Neural cell (in vitro differentiated cells): ENCODE measurements at regions not wholly inside any gene's neighbourhood (a gene's known extent, or its start where the extent isn't known, plus 50 kb on each side); places are given as distances from the start of the nearest gene placed in this dataset.

ENCODE experiments used
- H2AFZ ChIP-seq: fragments of 200-600, 300-800 bp; sonication (generic), shearing (Covaris generic); 2 replicates; pipeline ENCODE4 v1.6.0; 2014; ENCODE audit warnings: low read depth, mild to moderate bottlenecking, antibody characterized with exemption, low read length, moderate library complexity
- H3F3A ChIP-seq: fragments of 200-600 bp; shearing (Covaris generic); 2 replicates; pipeline ENCODE4 v1.6.1; 2016; ENCODE audit warnings: mild to moderate bottlenecking, moderate library complexity, mixed read lengths, antibody characterized with exemption, low read length; ENCODE audit not compliant: insufficient read depth, poor library complexity, severe bottlenecking
- H3K27ac ChIP-seq: fragments of 200-600, 300-800 bp; sonication (generic), shearing (Covaris generic); 2 replicates; pipeline ENCODE4 v1.5.1; 2014; ENCODE audit warnings: mild to moderate bottlenecking, low read length, moderate library complexity
- H3K27me3 ChIP-seq: fragments of 300-800, 200-600 bp; sonication (generic), shearing (Covaris generic); 2 replicates; pipeline ENCODE4 v1.6.0; 2014; ENCODE audit warnings: mild to moderate bottlenecking, low read depth, low read length, moderate library complexity; ENCODE audit not compliant: insufficient read depth
- H3K36me3 ChIP-seq: fragments of 300-800, 200-600 bp; sonication (generic), shearing (Covaris generic); 2 replicates; pipeline ENCODE4 v1.5.1; 2014; ENCODE audit warnings: mild to moderate bottlenecking, antibody characterized with exemption, low read length, moderate library complexity; ENCODE audit not compliant: insufficient read depth
- H3K4me2 ChIP-seq: fragments of 300-800, 200-600 bp; sonication (generic), shearing (Covaris generic); 2 replicates; pipeline ENCODE4 v1.6.0; 2014; ENCODE audit warnings: mild to moderate bottlenecking, low read length
- H3K4me3 ChIP-seq: fragments of 300-800, 200-600 bp; sonication (generic), shearing (Covaris generic); 2 replicates; pipeline ENCODE4 v1.5.1; 2014; ENCODE audit warnings: mild to moderate bottlenecking, low read length, moderate library complexity
- H3K79me2 ChIP-seq: fragments of 200-600 bp; shearing (Covaris generic); replicated peaks from 2 replicates; pipeline ENCODE4 v1.6.0; 2014; ENCODE audit warnings: mild to moderate bottlenecking, low read length, moderate library complexity; ENCODE audit not compliant: insufficient read depth
- H3K9ac ChIP-seq: fragments of 300-800, 200-600 bp; sonication (generic), shearing (Covaris generic); 2 replicates; pipeline ENCODE4 v1.6.1; 2016; ENCODE audit warnings: mild to moderate bottlenecking, low read length, mixed read lengths
- H3K9me2 ChIP-seq: fragments of 200-600 bp; shearing (Covaris generic); 2 replicates; pipeline ENCODE4 v1.6.1; 2016; ENCODE audit warnings: mild to moderate bottlenecking, low read length, mixed read lengths; ENCODE audit not compliant: insufficient read depth
- H3K9me3 ChIP-seq: fragments of 200-600, 300-800 bp; sonication (generic), shearing (Covaris generic); 2 replicates; pipeline ENCODE4 v1.6.1; 2016; ENCODE audit warnings: mild to moderate bottlenecking, mixed run types, low read length, moderate library complexity, mixed read lengths
- H4K20me1 ChIP-seq: fragments of 200-600 bp; shearing (Covaris generic); 2 replicates; pipeline ENCODE4 v1.6.1; 2016; ENCODE audit warnings: mild to moderate bottlenecking, mixed run types; ENCODE audit not compliant: insufficient read depth
- EP300 ChIP-seq: fragments of 450-650 bp; conservative IDR thresholded peaks from 2 replicates; pipeline ENCODE4 v1.6.1; 2014; ENCODE audit warnings: antibody characterized with exemption, mild to moderate bottlenecking, moderate library complexity; ENCODE audit not compliant: poor library complexity, severe bottlenecking
- EZH2 ChIP-seq: fragments of 200-600, 300-800 bp; shearing (Covaris generic), sonication (generic); IDR thresholded peaks from 2 replicates; pipeline ENCODE4 v1.6.1; 2014; ENCODE audit warnings: antibody characterized with exemption, low read length, borderline replicate concordance, mild to moderate bottlenecking; ENCODE audit not compliant: insufficient read depth, poor library complexity, severe bottlenecking
- MXI1 ChIP-seq: fragments of 450-650 bp; conservative IDR thresholded peaks from 2 replicates; pipeline ENCODE4 v1.6.1; 2014; ENCODE audit warnings: antibody characterized with exemption, mild to moderate bottlenecking; ENCODE audit not compliant: poor library complexity, severe bottlenecking
- POLR2AphosphoS5 ChIP-seq: IDR thresholded peaks from 2 replicates; pipeline ENCODE4 v1.6.1; 2012
- RAD21 ChIP-seq: fragments of 450-650 bp; conservative IDR thresholded peaks from 2 replicates; pipeline ENCODE4 v1.6.1; 2014; ENCODE audit warnings: antibody characterized with exemption, mild to moderate bottlenecking, moderate library complexity
- SMC3 ChIP-seq: fragments of 450-650 bp; conservative IDR thresholded peaks from 2 replicates; pipeline ENCODE4 v1.6.1; 2014; ENCODE audit warnings: antibody characterized with exemption, mild to moderate bottlenecking, moderate library complexity; ENCODE audit not compliant: poor library complexity
- TAF1 ChIP-seq: IDR thresholded peaks from 2 replicates; pipeline ENCODE4 v1.6.1; 2012; ENCODE audit warnings: low read depth
- TF ChIP-seq, protein P1 (sequence below): fragments of 450-650 bp; IDR thresholded peaks from 2 replicates; pipeline ENCODE4 v1.5.1; 2014; ENCODE audit warnings: antibody characterized with exemption, mild to moderate bottlenecking, moderate library complexity; ENCODE audit not compliant: poor library complexity, severe bottlenecking
- TF ChIP-seq, protein P2 (sequence below): IDR thresholded peaks from 2 replicates; pipeline ENCODE4 v1.6.1; 2012; ENCODE audit warnings: borderline replicate concordance

DNA sequence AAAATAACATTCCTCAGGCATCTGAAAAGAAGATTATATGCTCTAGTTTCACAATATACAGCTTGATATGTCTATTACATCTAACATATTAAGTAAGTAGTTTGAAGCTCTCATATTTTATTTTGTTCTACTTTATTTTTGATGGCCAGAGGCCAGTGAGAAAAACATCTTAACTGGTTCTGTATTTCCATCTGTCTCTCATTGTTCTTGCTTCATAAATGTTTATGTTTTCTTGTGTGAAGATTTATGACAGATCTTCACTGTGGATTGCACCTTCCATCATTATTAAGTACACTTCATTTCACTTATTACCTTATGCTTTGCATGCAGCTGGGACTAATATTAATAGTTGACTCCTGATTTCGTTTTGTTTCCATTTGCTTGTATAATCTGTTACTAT is 511.2 kb downstream of the TSN start:
- TF ChIP-seq, protein P1, sequence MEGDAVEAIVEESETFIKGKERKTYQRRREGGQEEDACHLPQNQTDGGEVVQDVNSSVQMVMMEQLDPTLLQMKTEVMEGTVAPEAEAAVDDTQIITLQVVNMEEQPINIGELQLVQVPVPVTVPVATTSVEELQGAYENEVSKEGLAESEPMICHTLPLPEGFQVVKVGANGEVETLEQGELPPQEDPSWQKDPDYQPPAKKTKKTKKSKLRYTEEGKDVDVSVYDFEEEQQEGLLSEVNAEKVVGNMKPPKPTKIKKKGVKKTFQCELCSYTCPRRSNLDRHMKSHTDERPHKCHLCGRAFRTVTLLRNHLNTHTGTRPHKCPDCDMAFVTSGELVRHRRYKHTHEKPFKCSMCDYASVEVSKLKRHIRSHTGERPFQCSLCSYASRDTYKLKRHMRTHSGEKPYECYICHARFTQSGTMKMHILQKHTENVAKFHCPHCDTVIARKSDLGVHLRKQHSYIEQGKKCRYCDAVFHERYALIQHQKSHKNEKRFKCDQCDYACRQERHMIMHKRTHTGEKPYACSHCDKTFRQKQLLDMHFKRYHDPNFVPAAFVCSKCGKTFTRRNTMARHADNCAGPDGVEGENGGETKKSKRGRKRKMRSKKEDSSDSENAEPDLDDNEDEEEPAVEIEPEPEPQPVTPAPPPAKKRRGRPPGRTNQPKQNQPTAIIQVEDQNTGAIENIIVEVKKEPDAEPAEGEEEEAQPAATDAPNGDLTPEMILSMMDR: no peak
- TF ChIP-seq EP300: peak; percentile 30
- TF ChIP-seq POLR2AphosphoS5: peak; percentile 37
- no peak for TF ChIP-seq TAF1
- TF ChIP-seq MXI1: no peak
- Histone ChIP-seq H3K4me3 (no peak overlapping the region), H3K9me2 (no peaks in the 10 kb centered on the region), H3K9me3 (no peaks in the 10 kb centered on the region), H3K27ac (no peak overlapping the region), H3K4me2 (no peak overlapping the region), H3K36me3 (no peaks in the 10 kb centered on the region), H3K79me2 (no peaks in the 10 kb centered on the region), H3K9ac (no peak overlapping the region), H2AFZ (no peak overlapping the region), H3F3A (no peaks in the 10 kb centered on the region), H3K27me3 (no peaks in the 10 kb centered on the region), H4K20me1 (no peaks in the 10 kb centered on the region)

DNA sequence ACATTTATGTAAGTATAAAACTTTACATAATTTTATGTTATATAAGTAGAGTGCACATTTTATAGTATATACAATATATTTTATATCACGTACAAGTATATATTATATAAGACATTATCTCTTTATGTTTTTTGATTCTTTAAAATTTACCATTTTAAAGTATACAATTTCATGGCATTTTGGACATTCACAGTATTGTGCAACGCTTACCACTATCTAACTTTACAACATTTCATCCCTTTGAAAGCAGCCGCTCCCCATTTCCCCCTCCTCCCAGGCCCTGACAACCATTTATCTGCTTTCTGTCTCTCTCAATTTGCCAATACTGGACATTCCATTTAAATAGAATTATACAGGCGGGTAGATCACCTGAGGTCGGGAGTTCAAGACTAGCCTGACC is 512.5 kb downstream of the TSN start:
- no peaks in the 10 kb centered on the region for H3K36me3 ChIP-seq
- H3K9ac ChIP-seq: no peak overlapping the region
- H2AFZ ChIP-seq: no peak overlapping the region
- no peak overlapping the region for H3K27ac ChIP-seq
- H4K20me1 ChIP-seq: no peaks in the 10 kb centered on the region
- no peaks in the 10 kb centered on the region for H3K9me3 ChIP-seq
- H3K9me2 ChIP-seq: no peaks in the 10 kb centered on the region
- H3F3A ChIP-seq: peaks cover 2% of the 10 kb centered on the region
- no peak for TF ChIP-seq EP300
- TF ChIP-seq, protein P1: no peak
- TF ChIP-seq TAF1: no peak
- TF ChIP-seq, protein P2, sequence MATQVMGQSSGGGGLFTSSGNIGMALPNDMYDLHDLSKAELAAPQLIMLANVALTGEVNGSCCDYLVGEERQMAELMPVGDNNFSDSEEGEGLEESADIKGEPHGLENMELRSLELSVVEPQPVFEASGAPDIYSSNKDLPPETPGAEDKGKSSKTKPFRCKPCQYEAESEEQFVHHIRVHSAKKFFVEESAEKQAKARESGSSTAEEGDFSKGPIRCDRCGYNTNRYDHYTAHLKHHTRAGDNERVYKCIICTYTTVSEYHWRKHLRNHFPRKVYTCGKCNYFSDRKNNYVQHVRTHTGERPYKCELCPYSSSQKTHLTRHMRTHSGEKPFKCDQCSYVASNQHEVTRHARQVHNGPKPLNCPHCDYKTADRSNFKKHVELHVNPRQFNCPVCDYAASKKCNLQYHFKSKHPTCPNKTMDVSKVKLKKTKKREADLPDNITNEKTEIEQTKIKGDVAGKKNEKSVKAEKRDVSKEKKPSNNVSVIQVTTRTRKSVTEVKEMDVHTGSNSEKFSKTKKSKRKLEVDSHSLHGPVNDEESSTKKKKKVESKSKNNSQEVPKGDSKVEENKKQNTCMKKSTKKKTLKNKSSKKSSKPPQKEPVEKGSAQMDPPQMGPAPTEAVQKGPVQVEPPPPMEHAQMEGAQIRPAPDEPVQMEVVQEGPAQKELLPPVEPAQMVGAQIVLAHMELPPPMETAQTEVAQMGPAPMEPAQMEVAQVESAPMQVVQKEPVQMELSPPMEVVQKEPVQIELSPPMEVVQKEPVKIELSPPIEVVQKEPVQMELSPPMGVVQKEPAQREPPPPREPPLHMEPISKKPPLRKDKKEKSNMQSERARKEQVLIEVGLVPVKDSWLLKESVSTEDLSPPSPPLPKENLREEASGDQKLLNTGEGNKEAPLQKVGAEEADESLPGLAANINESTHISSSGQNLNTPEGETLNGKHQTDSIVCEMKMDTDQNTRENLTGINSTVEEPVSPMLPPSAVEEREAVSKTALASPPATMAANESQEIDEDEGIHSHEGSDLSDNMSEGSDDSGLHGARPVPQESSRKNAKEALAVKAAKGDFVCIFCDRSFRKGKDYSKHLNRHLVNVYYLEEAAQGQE: no peak
- no peak for TF ChIP-seq SMC3
- no peak for TF ChIP-seq RAD21
- TF ChIP-seq EZH2: no peak
- no peak for TF ChIP-seq POLR2AphosphoS5
- no peak for TF ChIP-seq MXI1
- no peaks in the 10 kb centered on the region for H3K27me3 ChIP-seq
- H3K4me3 ChIP-seq: no peak overlapping the region
- H3K4me2 ChIP-seq: no peak overlapping the region
- H3K79me2 ChIP-seq: no peaks in the 10 kb centered on the region
